NB4 (cell line): ENCODE measurements at regions not wholly inside any gene's neighbourhood (a gene's known extent, or its start where the extent isn't known, plus 50 kb on each side); places are given as distances from the start of the nearest gene placed in this dataset.

ENCODE experiments used
- TF ChIP-seq, protein P1 (sequence below): IDR thresholded peaks from one replicate; pipeline ENCODE4 v1.5.1; 2012; ENCODE audit warnings: low read depth, low read length
- TF ChIP-seq, protein P2 (sequence below): IDR thresholded peaks from 2 replicates; pipeline ENCODE4 v1.6.1; 2011; ENCODE audit warnings: low read depth, low read length

DNA sequence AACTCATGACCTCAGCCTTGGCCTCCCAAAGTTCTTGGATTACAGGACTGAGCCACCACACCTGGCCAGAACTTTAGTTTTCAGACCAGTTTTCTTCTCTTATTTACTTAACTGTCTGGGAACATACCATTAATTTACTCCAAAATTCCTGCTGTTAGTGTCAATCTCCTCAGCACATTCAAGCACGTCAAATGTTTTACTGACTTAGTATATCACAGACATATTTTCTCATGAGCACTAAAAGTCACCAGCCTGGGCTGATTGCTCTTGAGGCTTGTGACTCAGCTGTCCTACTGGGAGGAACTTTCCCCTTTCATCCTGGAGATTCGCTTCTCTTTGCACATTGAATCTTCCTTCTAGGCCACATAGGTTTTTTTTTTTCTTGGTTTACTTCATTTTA, 109.6 kb downstream of the PCDH18 start:
- TF ChIP-seq, protein P1, sequence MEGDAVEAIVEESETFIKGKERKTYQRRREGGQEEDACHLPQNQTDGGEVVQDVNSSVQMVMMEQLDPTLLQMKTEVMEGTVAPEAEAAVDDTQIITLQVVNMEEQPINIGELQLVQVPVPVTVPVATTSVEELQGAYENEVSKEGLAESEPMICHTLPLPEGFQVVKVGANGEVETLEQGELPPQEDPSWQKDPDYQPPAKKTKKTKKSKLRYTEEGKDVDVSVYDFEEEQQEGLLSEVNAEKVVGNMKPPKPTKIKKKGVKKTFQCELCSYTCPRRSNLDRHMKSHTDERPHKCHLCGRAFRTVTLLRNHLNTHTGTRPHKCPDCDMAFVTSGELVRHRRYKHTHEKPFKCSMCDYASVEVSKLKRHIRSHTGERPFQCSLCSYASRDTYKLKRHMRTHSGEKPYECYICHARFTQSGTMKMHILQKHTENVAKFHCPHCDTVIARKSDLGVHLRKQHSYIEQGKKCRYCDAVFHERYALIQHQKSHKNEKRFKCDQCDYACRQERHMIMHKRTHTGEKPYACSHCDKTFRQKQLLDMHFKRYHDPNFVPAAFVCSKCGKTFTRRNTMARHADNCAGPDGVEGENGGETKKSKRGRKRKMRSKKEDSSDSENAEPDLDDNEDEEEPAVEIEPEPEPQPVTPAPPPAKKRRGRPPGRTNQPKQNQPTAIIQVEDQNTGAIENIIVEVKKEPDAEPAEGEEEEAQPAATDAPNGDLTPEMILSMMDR: no peak
- TF ChIP-seq, protein P2, sequence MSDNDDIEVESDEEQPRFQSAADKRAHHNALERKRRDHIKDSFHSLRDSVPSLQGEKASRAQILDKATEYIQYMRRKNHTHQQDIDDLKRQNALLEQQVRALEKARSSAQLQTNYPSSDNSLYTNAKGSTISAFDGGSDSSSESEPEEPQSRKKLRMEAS: no peak
